Hepatocyte (in vitro differentiated cells): ENCODE measurements at regions not wholly inside any gene's neighbourhood (a gene's known extent, or its start where the extent isn't known, plus 50 kb on each side); places are given as distances from the start of the nearest gene placed in this dataset.

Source experiments
- DNase-seq: peaks from one replicate; pipeline ENCODE4 v3.0.0-alpha.2; 2016; ENCODE audit warnings: low spot score
- H2AFZ ChIP-seq: fragments of 200-600 bp; sonication (generic); 2 replicates; pipeline ENCODE4 v1.6.0; 2016; ENCODE audit warnings: antibody characterized with exemption, mild to moderate bottlenecking
- H3K27ac ChIP-seq: fragments of 200-600 bp; sonication (generic); 2 replicates; pipeline ENCODE4 v1.5.1; 2016; ENCODE audit warnings: mild to moderate bottlenecking
- H3K27me3 ChIP-seq: fragments of 200-600 bp; sonication (generic); 2 replicates; pipeline ENCODE4 v1.6.1; 2016
- H3K36me3 ChIP-seq: fragments of 200-600 bp; sonication (generic); replicated peaks from 2 replicates; pipeline ENCODE4 v1.5.1; 2016; ENCODE audit warnings: low read depth; ENCODE audit not compliant: insufficient read depth
- H3K4me1 ChIP-seq: fragments of 200-600 bp; sonication (generic); 2 replicates; pipeline ENCODE4 v1.5.1; 2016; ENCODE audit warnings: mild to moderate bottlenecking, moderate library complexity; ENCODE audit not compliant: insufficient read depth
- H3K4me2 ChIP-seq: fragments of 200-600 bp; sonication (generic); 2 replicates; pipeline ENCODE4 v1.6.0; 2016
- H3K4me3 ChIP-seq: fragments of 200-600 bp; sonication (generic); 2 replicates; pipeline ENCODE4 v1.5.1; 2016; ENCODE audit warnings: mild to moderate bottlenecking
- H3K79me2 ChIP-seq: fragments of 200-600 bp; sonication (generic); 2 replicates; pipeline ENCODE4 v1.6.0; 2017; ENCODE audit warnings: mild to moderate bottlenecking
- H3K9me2 ChIP-seq: fragments of 200-600 bp; sonication (generic); replicated peaks from 2 replicates; pipeline ENCODE4 v1.6.0; 2017; ENCODE audit warnings: mild to moderate bottlenecking; ENCODE audit not compliant: insufficient read depth
- H3K9me3 ChIP-seq: fragments of 200-600 bp; sonication (generic); 2 replicates; pipeline ENCODE4 v1.5.1; 2016; ENCODE audit warnings: low read depth, mild to moderate bottlenecking
- H4K20me1 ChIP-seq: fragments of 200-600 bp; sonication (generic); 2 replicates; pipeline ENCODE4 v1.6.0; 2016; ENCODE audit warnings: mild to moderate bottlenecking; ENCODE audit not compliant: insufficient read depth, poor library complexity, severe bottlenecking
- CTCF ChIP-seq: fragments of 200-600 bp; sonication (generic); IDR thresholded peaks from 2 replicates; pipeline ENCODE4 v1.5.1; 2016; ENCODE audit warnings: antibody characterized with exemption, mild to moderate bottlenecking; ENCODE audit not compliant: poor library complexity
- EZH2 ChIP-seq: fragments of 200-600 bp; sonication (generic); IDR thresholded peaks from 2 replicates; pipeline ENCODE4 v1.6.1; 2016; ENCODE audit warnings: antibody characterized with exemption, mild to moderate bottlenecking, borderline replicate concordance
- EZH2phosphoT487 ChIP-seq: fragments of 200-600 bp; sonication (generic); IDR thresholded peaks from one replicate; pipeline ENCODE4 v1.6.1; 2018; ENCODE audit warnings: antibody characterized with exemption, mild to moderate bottlenecking, low read depth, moderate library complexity; ENCODE audit not compliant: unreplicated experiment, severe bottlenecking
- WGBS: methylation state at CpG from one replicate; pipeline ENCODE4 v1.1.6; 2016; ENCODE audit warnings: low lambda C conversion rate; ENCODE audit errors: missing lambda C conversion rate; 5-methylcytosine and 5-hydroxymethylcytosine counted together

- Histone ChIP-seq H3K4me1 (no peaks in the 10 kb centered on the region), H4K20me1 (no peaks in the 10 kb centered on the region), H3K9me3 (no peaks in the 10 kb centered on the region), H3K27me3 (no peaks in the 10 kb centered on the region), H3K4me3 (no peak overlapping the region), H3K36me3 (no peaks in the 10 kb centered on the region), H2AFZ (no peak overlapping the region), H3K9me2 (no peaks in the 10 kb centered on the region), H3K4me2 (no peak overlapping the region), H3K79me2 (no peaks in the 10 kb centered on the region), H3K27ac (no peak overlapping the region)
- WGBS = 75% methylated on average over 4 of the region's 4 CpGs
- DNase-seq = no peak
- TF ChIP-seq EZH2 (no peak), EZH2phosphoT487 (no peak), CTCF (no peak)
These were observed 582.4 kb upstream of the FZD8 start for GRCh38 chr10:36224431-36224985.

DNA sequence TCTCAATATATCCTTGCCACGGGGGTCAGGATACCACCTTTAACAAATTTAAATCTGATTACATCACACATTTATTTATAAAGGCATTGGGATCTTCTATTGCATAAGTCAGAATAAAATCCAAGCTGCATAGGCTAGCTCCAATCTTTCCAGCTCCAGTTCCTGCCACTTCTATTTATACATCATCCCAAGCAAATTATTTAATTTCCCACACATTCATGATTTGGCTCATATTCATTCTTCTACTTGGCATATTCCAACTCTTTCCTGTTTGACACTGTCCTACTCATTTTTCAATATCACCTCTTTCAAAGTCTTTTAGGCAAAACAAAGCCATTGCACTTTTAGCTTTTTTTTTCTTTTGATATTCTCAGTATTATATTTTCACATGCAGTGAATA is 579.0 kb upstream of the FZD8 start:
- Histone ChIP-seq H3K27ac (no peak overlapping the region), H3K4me2 (no peak overlapping the region), H4K20me1 (no peaks in the 10 kb centered on the region), H3K4me1 (no peaks in the 10 kb centered on the region), H3K36me3 (no peaks in the 10 kb centered on the region), H3K9me3 (no peaks in the 10 kb centered on the region), H2AFZ (no peak overlapping the region), H3K4me3 (no peak overlapping the region), H3K9me2 (no peaks in the 10 kb centered on the region), H3K79me2 (no peaks in the 10 kb centered on the region), H3K27me3 (no peaks in the 10 kb centered on the region)
- DNase-seq = no peak
- 75% methylated on average over 1 of the region's 1 CpG for WGBS
- no peak for TF ChIP-seq EZH2phosphoT487
- TF ChIP-seq EZH2 = no peak
- TF ChIP-seq CTCF = no peak

DNA sequence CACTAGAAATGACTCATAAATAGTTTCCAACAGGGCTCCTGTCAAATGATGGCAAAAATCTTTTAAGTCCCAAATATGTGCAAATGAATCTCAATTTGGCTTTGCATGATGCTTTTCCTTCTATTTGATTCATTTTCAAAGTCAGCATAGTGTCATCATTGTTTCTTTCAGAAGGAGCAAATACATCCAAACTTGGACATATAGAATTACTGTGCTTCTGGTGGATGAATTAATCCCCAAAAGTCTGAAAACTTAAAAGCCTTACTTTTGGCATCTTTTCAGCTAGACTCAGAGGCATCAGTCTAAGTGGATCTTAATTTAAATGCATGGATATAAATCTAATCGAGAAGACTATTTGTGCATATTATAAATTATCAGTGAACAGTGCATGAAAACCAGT is 578.1 kb upstream of the FZD8 start:
- no peak overlapping the region for H3K4me2 ChIP-seq
- H3K27me3 ChIP-seq = no peaks in the 10 kb centered on the region
- H3K9me3 ChIP-seq = no peaks in the 10 kb centered on the region
- H3K36me3 ChIP-seq = no peaks in the 10 kb centered on the region
- H3K4me3 ChIP-seq = no peak overlapping the region
- H3K4me1 ChIP-seq = no peaks in the 10 kb centered on the region
- no peaks in the 10 kb centered on the region for H4K20me1 ChIP-seq
- no peak overlapping the region for H3K27ac ChIP-seq
- no peak overlapping the region for H2AFZ ChIP-seq
- no peaks in the 10 kb centered on the region for H3K79me2 ChIP-seq
- WGBS = 96% methylated on average over 1 of the region's 1 CpG
- TF ChIP-seq EZH2phosphoT487 (no peak), EZH2 (no peak)
- DNase-seq = no peak
- no peaks in the 10 kb centered on the region for H3K9me2 ChIP-seq

- DNase-seq = no peak
- H2AFZ ChIP-seq = no peak overlapping the region
- H3K27ac ChIP-seq = no peak overlapping the region
- TF ChIP-seq EZH2 (no peak), EZH2phosphoT487 (no peak), CTCF (no peak)
- no peaks in the 10 kb centered on the region for H4K20me1 ChIP-seq
- no peak overlapping the region for H3K4me3 ChIP-seq
- WGBS = 87% methylated on average over 2 of the region's 2 CpGs
- no peaks in the 10 kb centered on the region for H3K4me1 ChIP-seq
- no peaks in the 10 kb centered on the region for H3K9me2 ChIP-seq
- no peaks in the 10 kb centered on the region for H3K27me3 ChIP-seq
- no peaks in the 10 kb centered on the region for H3K9me3 ChIP-seq
- H3K4me2 ChIP-seq = no peak overlapping the region
- H3K36me3 ChIP-seq = no peaks in the 10 kb centered on the region
- no peaks in the 10 kb centered on the region for H3K79me2 ChIP-seq
These were observed 569.8 kb upstream of the FZD8 start for GRCh38 chr10:36211856-36212255.
